Pancreas (tissue), 10 donors: ENCODE measurements at regions not wholly inside any gene's neighbourhood (a gene's known extent, or its start where the extent isn't known, plus 50 kb on each side); places are given as distances from the start of the nearest gene placed in this dataset.

Experiments used
- ATAC-seq, 4 donors: fragments of 200-7000 bp; cut with Tn5 transposase; one replicate each; pipeline versions ENCODE4 v1.8.0 to v1.9.1; 2020; ENCODE audit warnings: mild to moderate bottlenecking in 4 of 4, moderate library complexity in 4 of 4
- DNase-seq, 6 donors: peaks; one replicate each; pipeline ENCODE4 v3.0.0-alpha.2; 2020
- FAIRE-seq: peaks from 2 replicates; lab custom pipeline; 2012; peaks lifted over from hg19 to GRCh38; lab: Jason Lieb, UNC
- H3K27ac ChIP-seq, 4 donors: fragments of 200-600 bp; sonication (generic); 1 replicate in 3 of 4; 2 replicates in 1 of 4; pipeline versions ENCODE4 v1.5.0 to v1.8.0; 2020
- H3K27me3 ChIP-seq, 4 donors: fragments of 200-600 bp; one replicate each; pipeline ENCODE4 v1.8.0; 2021
- H3K36me3 ChIP-seq, 3 donors: fragments of 200-600 bp; sonication (generic) in 1 of 3; one replicate each; pipeline versions ENCODE4 v1.5.0 to v1.8.0; 2020 to 2021
- H3K4me1 ChIP-seq, 3 donors: fragments of 200-600 bp; one replicate each; pipeline ENCODE4 v1.8.0; 2021
- H3K4me3 ChIP-seq, 4 donors: fragments of 200-600 bp; sonication (generic) in 2 of 4; one replicate each; pipeline versions ENCODE4 v1.5.0 to v1.8.0; 2020 to 2021
- H3K9me3 ChIP-seq, 4 donors: fragments of 200-600 bp; one replicate each; pipeline ENCODE4 v1.8.0; 2021
- CTCF ChIP-seq, 4 donors: fragments of 200-600 bp; sonication (generic) in 3 of 4; IDR thresholded peaks; one replicate each; pipeline versions ENCODE4 v1.5.0 to v1.8.0; 2021; ENCODE audit warnings: antibody characterized with exemption in 4 of 4
- WGBS, 2 donors: extraction: QIAGEN DNeasy Blood & Tissue Kit; methylation state at CpG; one replicate each; pipeline ENCODE4 v1.1.7; 2013; 5-methylcytosine and 5-hydroxymethylcytosine counted together
- intact Hi-C, 3 donors: fragments of 100-400 bp; cut with DNase I; formaldehyde crosslinking; loops; one replicate each; pipeline versions ENCODE4 v1.11.1 to v1.14.2; 2022
- donor health status: healthy with polysubstance abuse.
- donor health status: DM: no; HTN: no; CAD: no; lungs with moderate emphysema.
- donor health status: DM: no; HTN: no; CAD: no.
- donor health status: control.
- donor health status: control.
- donor health status: Bipolar disorder and iron deficiency.
- donor health status: DM: yes; HTN: yes; CAD: no.
- donor health status: DM: no; HTN: no; CAD: no.
- donor health status: DM: no; HTN: no; CAD: no.
- donor health status: DM: yes; HTN: yes; CAD: no.

GRCh38 chr10:1903982-1904381 lies 166.7 kb upstream of the ADARB2 start:
- Histone ChIP-seq H3K9me3 (no peaks in the 10 kb centered on the region), H3K27me3 (peaks cover 0 to 3% (median 0%) of the 10 kb centered on the region in 4 donors), H3K4me1 (no peaks in the 10 kb centered on the region), H3K4me3 (no peak overlapping the region), H3K27ac (no peak overlapping the region), H3K36me3 (no peaks in the 10 kb centered on the region)
- intact Hi-C loops = no loop called here
- no peak for ATAC-seq
- no peak for DNase-seq
- 54 to 81% methylated on average over 4 of the region's 4 CpGs for WGBS, 2 donors
- no peak for TF ChIP-seq CTCF (IDR thresholded peaks at IDR 0.05)
- no peak for FAIRE-seq

GRCh38 chr10:1896153-1896552 lies 158.8 kb upstream of the ADARB2 start:
- no peak for FAIRE-seq
- no peak for DNase-seq
- 41 to 43% methylated on average over 5 of the region's 5 CpGs for WGBS, 2 donors
- intact Hi-C loops = no loop called here
- H3K27me3 ChIP-seq = no peaks in the 10 kb centered on the region
- ATAC-seq = no peak
- H3K4me3 ChIP-seq = no peak overlapping the region
- no peaks in the 10 kb centered on the region for H3K4me1 ChIP-seq
- no peak for TF ChIP-seq CTCF (IDR thresholded peaks at IDR 0.05)
- H3K27ac ChIP-seq = no peak overlapping the region
- H3K9me3 ChIP-seq = no peaks in the 10 kb centered on the region
- H3K36me3 ChIP-seq = no peaks in the 10 kb centered on the region

- Histone ChIP-seq H3K27me3 (no peaks in the 10 kb centered on the region), H3K36me3 (no peaks in the 10 kb centered on the region), H3K4me3 (no peak overlapping the region), H3K9me3 (no peaks in the 10 kb centered on the region), H3K4me1 (no peaks in the 10 kb centered on the region), H3K27ac (no peak overlapping the region)
- TF ChIP-seq CTCF (IDR thresholded peaks at IDR 0.05) = no peak
- DNase-seq (no peak), ATAC-seq (no peak), FAIRE-seq (no peak)
- WGBS, 2 donors = 60 to 70% methylated on average over 9 of the region's 9 CpGs
- intact Hi-C loops = no loop called here
These were observed 158.4 kb upstream of the ADARB2 start for GRCh38 chr10:1895691-1896090.

- Histone ChIP-seq H3K27me3 (no peaks in the 10 kb centered on the region), H3K27ac (no peak overlapping the region), H3K36me3 (no peaks in the 10 kb centered on the region), H3K4me1 (no peaks in the 10 kb centered on the region), H3K9me3 (no peaks in the 10 kb centered on the region), H3K4me3 (no peak overlapping the region)
- no peak for DNase-seq
- 81 to 87% methylated on average over 4 of the region's 4 CpGs for WGBS, 2 donors
- intact Hi-C loops = no loop called here
- no peak for FAIRE-seq
- no peak for TF ChIP-seq CTCF (IDR thresholded peaks at IDR 0.05)
- no peak for ATAC-seq
These were observed 157.6 kb upstream of the ADARB2 start for GRCh38 chr10:1894912-1895311.

GRCh38 chr10:1893941-1894340 lies 156.6 kb upstream of the ADARB2 start:
- intact Hi-C loops = no loop called here
- Histone ChIP-seq H3K27me3 (no peaks in the 10 kb centered on the region), H3K9me3 (no peaks in the 10 kb centered on the region), H3K4me3 (no peak overlapping the region), H3K4me1 (no peaks in the 10 kb centered on the region), H3K36me3 (no peaks in the 10 kb centered on the region), H3K27ac (no peak overlapping the region)
- DNase-seq (no peak), ATAC-seq (no peak), FAIRE-seq (no peak)
- TF ChIP-seq CTCF (IDR thresholded peaks at IDR 0.05) = no peak
- WGBS, 2 donors = 53 to 68% methylated on average over 9 of the region's 9 CpGs
